SU-DHL-6 (cell line): ENCODE measurements at regions not wholly inside any gene's neighbourhood (a gene's known extent, or its start where the extent isn't known, plus 50 kb on each side); places are given as distances from the start of the nearest gene placed in this dataset.

Experiments
- CTCF ChIP-seq: fragments of 200-600 bp; sonication (generic); IDR thresholded peaks from one replicate; pipeline ENCODE4 v1.5.1; 2017; ENCODE audit warnings: antibody characterized with exemption, mild to moderate bottlenecking, low read length, moderate library complexity; ENCODE audit not compliant: insufficient read depth, poor library complexity, severe bottlenecking
- EZH2phosphoT487 ChIP-seq: fragments of 200-600 bp; sonication (generic), shearing (Covaris generic); conservative IDR thresholded peaks from 2 replicates; pipeline ENCODE4 v1.6.1; 2018; ENCODE audit warnings: mild to moderate bottlenecking, antibody characterized with exemption, low read length, moderate library complexity, mixed read lengths

- TF ChIP-seq CTCF, result no peak
- TF ChIP-seq EZH2phosphoT487, result no peak
These were observed 64.3 kb downstream of the IRX1 start for GRCh38 chr5:3659907-3660306.
